H1 (cell line): ENCODE measurements at regions not wholly inside any gene's neighbourhood (a gene's known extent, or its start where the extent isn't known, plus 50 kb on each side); places are given as distances from the start of the nearest gene placed in this dataset.

Source experiments
- TAF7 ChIP-seq: optimal IDR thresholded peaks from 2 replicates; pipeline ENCODE3; 2011; ENCODE audit warnings: low read depth, mild to moderate bottlenecking, inconsistent platforms, low read length, moderate library complexity, borderline replicate concordance
- TEAD4 ChIP-seq: IDR thresholded peaks from 2 replicates; pipeline ENCODE4 v1.6.1; 2012; ENCODE audit warnings: low read depth, low read length, inconsistent platforms, mixed read lengths
- TF ChIP-seq, protein P1 (sequence below): IDR thresholded peaks from 2 replicates; pipeline ENCODE4 v1.6.1; 2012; ENCODE audit warnings: inconsistent platforms

- TF ChIP-seq TEAD4 (no peak), TAF7 (no peak)
- TF ChIP-seq, protein P1, sequence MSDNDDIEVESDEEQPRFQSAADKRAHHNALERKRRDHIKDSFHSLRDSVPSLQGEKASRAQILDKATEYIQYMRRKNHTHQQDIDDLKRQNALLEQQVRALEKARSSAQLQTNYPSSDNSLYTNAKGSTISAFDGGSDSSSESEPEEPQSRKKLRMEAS = no peak
These were observed 107.6 kb upstream of the PITX1 start (continued) for GRCh38 chr5:135141303-135142268.
